Activated CD8-positive, alpha-beta T cell treated with anti-CD3 and anti-CD28 coated beads for 36 hours (primary cell): ENCODE measurements at regions not wholly inside any gene's neighbourhood (a gene's known extent, or its start where the extent isn't known, plus 50 kb on each side); places are given as distances from the start of the nearest gene placed in this dataset.

Experiments used
- ATAC-seq: fragments of 200-7000 bp; cut with Tn5 transposase; one replicate; pipeline ENCODE4 v1.10.0; 2021; ENCODE audit warnings: mild to moderate bottlenecking, moderate library complexity
- CTCF ChIA-PET: fragments of 350-600 bp; sonication (Branson Sonifier 250); formaldehyde crosslinking; loops from one replicate; lab custom pipeline; 2021; ENCODE audit warnings: antibody characterized with exemption; lab: Charles Lee
- POLR2A ChIA-PET: fragments of 350-600 bp; sonication (Branson Sonifier 250); formaldehyde crosslinking; loops from one replicate; lab custom pipeline; 2021; ENCODE audit warnings: antibody characterized with exemption; lab: Charles Lee
- DNase-seq: peaks from one replicate; pipeline ENCODE4 v3.0.0-alpha.2; 2020
- H3K27ac Mint-ChIP-seq: one replicate; pipeline ENCODE4 v1.8.0; 2021; ENCODE audit warnings: mild to moderate bottlenecking, mixed read lengths
- H3K27me3 Mint-ChIP-seq: one replicate; pipeline ENCODE4 v1.8.0; 2021; ENCODE audit warnings: mixed read lengths
- H3K36me3 Mint-ChIP-seq: one replicate; pipeline ENCODE4 v1.8.0; 2021; ENCODE audit warnings: low read depth, mixed read lengths
- H3K4me1 Mint-ChIP-seq: one replicate; pipeline ENCODE4 v1.8.0; 2021; ENCODE audit warnings: low read depth, mixed read lengths
- H3K4me3 Mint-ChIP-seq: one replicate; pipeline ENCODE4 v1.8.0; 2021; ENCODE audit warnings: mild to moderate bottlenecking, moderate library complexity, mixed read lengths
- H3K9me3 Mint-ChIP-seq: one replicate; pipeline ENCODE4 v1.8.0; 2021; ENCODE audit warnings: mixed read lengths
- intact Hi-C: fragments of 100-400 bp; cut with micrococcal nuclease; formaldehyde crosslinking; loops from one replicate; pipeline ENCODE4 v1.10.0; 2022
- TF ChIP-seq, protein P1 (sequence below): fragments of 200-600 bp; IDR thresholded peaks from one replicate; pipeline ENCODE4 v1.8.0; 2022; ENCODE audit warnings: antibody characterized with exemption, mild to moderate bottlenecking

DNA sequence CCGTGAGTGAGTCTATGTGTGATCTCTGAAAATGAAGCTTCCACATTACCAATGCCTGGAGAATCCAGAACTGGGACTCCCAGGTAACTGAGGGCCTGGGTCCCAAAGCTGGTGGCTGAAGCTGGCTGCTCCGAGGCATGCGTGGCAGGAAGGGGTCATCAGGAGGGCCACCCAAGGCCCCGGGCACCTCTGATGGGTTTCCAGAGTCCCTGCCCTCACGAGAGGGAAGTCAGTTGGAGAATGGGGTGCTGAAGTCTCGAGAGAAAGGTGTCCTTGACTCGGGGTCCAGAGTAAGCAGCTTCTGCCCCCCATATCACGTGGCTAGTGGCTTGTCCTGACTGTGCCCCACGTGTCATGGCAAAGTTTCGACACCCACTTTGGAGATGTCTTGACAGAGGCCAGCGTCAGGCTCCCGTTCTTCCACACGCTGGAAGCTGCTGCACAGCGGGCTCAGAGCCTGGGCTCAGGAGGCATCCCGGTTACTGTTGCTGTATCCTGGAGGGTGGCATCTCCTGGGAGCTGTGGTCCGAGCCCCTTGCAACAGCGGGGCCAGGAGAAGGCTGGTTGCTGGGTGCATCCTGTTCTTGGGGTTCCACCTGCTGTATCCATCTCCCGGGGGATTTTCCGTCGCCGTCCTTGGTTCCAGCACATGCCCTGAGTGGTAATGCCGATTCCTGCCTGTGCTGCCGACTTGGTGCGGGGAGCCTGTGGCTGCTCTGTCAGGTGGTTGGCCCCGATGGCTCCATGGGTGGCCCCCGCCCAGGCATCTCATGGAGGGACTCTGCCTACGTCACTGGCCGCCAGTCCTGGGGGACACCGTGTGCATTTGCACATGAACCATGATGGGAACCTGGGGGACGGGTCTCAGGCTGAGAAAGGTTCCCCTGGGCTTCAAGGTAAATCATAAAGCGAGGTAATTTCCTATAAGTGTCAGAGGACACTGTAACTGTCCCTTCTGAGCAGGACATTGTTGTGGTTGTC lies 183.3 kb upstream of the HDAC4 start:
- Mint-ChIP-seq H3K36me3 (no peaks in the 10 kb centered on the region), H3K4me1 (peaks cover 9% of the 10 kb centered on the region), H3K9me3 (no peaks in the 10 kb centered on the region), H3K27me3 (peaks cover 2% of the 10 kb centered on the region), H3K4me3 (no peak overlapping the region), H3K27ac (no peak overlapping the region)
- CTCF ChIA-PET, result no interaction called here
- ATAC-seq (no peak), DNase-seq (no peak)
- POLR2A ChIA-PET, result no interaction called here
- intact Hi-C loops, result no loop called here
- TF ChIP-seq, protein P1, sequence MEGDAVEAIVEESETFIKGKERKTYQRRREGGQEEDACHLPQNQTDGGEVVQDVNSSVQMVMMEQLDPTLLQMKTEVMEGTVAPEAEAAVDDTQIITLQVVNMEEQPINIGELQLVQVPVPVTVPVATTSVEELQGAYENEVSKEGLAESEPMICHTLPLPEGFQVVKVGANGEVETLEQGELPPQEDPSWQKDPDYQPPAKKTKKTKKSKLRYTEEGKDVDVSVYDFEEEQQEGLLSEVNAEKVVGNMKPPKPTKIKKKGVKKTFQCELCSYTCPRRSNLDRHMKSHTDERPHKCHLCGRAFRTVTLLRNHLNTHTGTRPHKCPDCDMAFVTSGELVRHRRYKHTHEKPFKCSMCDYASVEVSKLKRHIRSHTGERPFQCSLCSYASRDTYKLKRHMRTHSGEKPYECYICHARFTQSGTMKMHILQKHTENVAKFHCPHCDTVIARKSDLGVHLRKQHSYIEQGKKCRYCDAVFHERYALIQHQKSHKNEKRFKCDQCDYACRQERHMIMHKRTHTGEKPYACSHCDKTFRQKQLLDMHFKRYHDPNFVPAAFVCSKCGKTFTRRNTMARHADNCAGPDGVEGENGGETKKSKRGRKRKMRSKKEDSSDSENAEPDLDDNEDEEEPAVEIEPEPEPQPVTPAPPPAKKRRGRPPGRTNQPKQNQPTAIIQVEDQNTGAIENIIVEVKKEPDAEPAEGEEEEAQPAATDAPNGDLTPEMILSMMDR, result no peak

DNA sequence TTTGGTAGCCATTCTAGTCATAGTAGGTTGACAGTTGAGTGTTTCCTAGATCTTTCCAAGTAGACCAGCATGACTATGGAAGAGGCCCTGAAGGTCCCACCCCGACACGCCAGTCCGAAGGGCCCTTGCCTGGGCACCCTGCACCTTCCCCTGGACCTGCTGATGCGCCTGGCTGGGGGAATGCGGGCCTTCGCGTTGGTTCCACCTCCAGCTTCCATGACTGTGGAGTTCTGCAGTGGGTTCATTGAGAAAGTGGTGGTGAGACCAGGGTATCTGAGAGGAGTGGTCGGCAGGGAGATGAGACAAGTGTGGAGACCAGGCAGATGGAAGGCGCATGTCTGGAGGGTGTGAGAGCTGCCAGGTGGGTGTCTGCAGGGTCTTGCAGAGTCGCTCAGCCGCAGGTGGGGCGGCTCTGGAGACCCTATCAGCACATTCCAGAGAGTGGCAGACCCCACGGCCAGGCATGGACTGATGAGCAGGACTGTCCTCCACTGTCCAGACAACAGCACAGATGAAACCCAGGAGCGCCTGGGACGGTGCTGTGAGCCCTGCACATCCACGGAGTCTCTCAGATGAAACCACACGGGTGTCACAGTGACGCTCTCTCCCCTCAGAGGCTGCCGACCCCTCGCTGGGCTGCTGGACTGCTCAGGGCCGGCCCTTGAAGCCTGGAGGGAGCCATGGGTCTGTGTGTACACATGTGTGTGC lies 182.5 kb upstream of the HDAC4 start:
- TF ChIP-seq, protein P1, result no peak
- ChIA-PET POLR2A (no interaction called here), CTCF (no interaction called here)
- Mint-ChIP-seq H3K36me3 (no peaks in the 10 kb centered on the region), H3K9me3 (no peaks in the 10 kb centered on the region), H3K4me1 (peaks cover 9% of the 10 kb centered on the region), H3K4me3 (no peak overlapping the region), H3K27me3 (peaks cover 2% of the 10 kb centered on the region), H3K27ac (no peak overlapping the region)
- intact Hi-C loops, result no loop called here
- DNase-seq (no peak), ATAC-seq (no peak)

DNA sequence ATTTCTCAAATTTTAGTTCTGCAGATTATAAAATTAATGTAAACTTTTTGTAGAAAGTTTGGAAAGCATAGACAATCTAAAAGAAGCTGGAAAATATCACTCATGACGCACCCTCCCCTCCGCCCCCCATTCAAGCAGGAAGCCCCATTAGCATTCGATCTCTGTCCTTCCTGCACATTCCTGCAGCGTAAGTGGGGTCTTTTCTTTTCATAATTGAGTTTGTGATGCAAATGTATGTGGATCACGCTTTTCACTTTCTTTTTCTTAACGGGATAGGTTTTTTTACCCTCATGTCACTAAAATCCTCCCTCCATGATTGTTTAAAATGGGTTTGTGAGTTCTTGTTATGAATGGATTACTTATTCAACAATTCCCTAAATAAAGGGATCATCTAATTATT lies 181.7 kb upstream of the HDAC4 start:
- CTCF ChIA-PET, result no interaction called here
- no peaks in the 10 kb centered on the region for H3K27me3 Mint-ChIP-seq

DNA sequence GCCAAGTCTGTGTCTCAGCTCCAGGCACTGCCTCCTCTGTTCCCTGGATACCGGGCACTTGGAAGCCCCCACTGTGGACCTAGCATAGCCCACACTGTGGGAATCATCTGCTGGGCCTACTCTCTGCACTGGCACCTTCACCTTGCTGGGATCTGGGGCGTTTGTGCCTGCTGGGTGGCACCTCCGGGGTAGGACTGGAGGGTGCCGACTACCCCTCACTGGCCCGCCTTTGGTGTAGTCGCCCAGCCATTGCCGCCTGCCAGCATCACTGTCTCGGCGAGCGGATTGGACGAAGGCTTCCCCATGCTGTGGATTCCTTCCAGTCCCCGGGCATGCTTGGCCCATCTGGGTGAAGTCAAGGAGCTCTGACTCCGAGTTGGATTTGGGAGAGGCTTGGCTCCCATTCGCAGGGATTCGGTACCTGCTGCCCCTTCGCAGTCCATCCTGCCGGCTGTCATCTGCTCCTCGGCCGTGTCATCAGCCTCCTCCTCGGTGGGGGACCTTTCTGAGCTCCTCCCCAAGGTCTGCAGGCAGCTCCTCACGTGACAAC lies 180.6 kb upstream of the HDAC4 start:
- Mint-ChIP-seq H3K4me1 (peaks cover 9% of the 10 kb centered on the region), H3K4me3 (no peak overlapping the region), H3K36me3 (no peaks in the 10 kb centered on the region), H3K27ac (no peak overlapping the region), H3K27me3 (no peaks in the 10 kb centered on the region), H3K9me3 (no peaks in the 10 kb centered on the region)
- POLR2A ChIA-PET, result no interaction called here
- ATAC-seq, result no peak
- TF ChIP-seq, protein P1, result no peak
- intact Hi-C loops, result no loop called here
- CTCF ChIA-PET, result no interaction called here
- DNase-seq, result no peak

More for the DNA sequence above, 181.7 kb upstream of the HDAC4 start:
- no peak overlapping the region for H3K4me3 Mint-ChIP-seq
- no peaks in the 10 kb centered on the region for H3K9me3 Mint-ChIP-seq
- no peak overlapping the region for H3K27ac Mint-ChIP-seq
- no peak for ATAC-seq
- H3K4me1 Mint-ChIP-seq, result peaks cover 9% of the 10 kb centered on the region
- no peak for DNase-seq
- TF ChIP-seq, protein P1, result no peak
- intact Hi-C loops, result no loop called here
- no peaks in the 10 kb centered on the region for H3K36me3 Mint-ChIP-seq
- POLR2A ChIA-PET, result no interaction called here

DNA sequence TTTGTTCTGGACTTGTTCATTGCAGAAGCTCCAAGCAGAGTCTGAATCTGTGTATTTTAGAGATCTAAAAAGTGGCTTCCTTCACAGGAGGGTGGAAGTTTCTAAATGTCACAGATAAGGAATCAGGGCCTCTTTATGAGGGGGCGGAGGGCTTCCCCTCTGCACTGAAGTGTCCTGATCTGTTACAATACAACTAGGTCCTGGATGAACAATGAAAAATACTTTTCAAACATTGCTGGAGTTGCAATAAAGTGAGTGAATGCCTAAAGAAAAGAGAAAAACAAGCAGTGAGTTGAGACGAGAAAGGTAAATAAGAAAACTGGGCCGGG lies 179.3 kb upstream of the HDAC4 start:
- H3K9me3 Mint-ChIP-seq, result no peaks in the 10 kb centered on the region
- ATAC-seq, result peak; percentile 39
- TF ChIP-seq, protein P1, result no peak

More for the DNA sequence above, 179.3 kb upstream of the HDAC4 start:
- Mint-ChIP-seq H3K27me3 (no peaks in the 10 kb centered on the region), H3K27ac (no peak overlapping the region), H3K4me3 (no peak overlapping the region), H3K36me3 (no peaks in the 10 kb centered on the region), H3K4me1 (peaks cover 9% of the 10 kb centered on the region)
- CTCF ChIA-PET, result no interaction called here
- intact Hi-C loops, result no loop called here
- peak; percentile 28 for DNase-seq
- POLR2A ChIA-PET, result no interaction called here
